ENCODE measurements at regions not wholly inside any gene's neighbourhood (a gene's known extent, or its start where the extent isn't known, plus 50 kb on each side); places are given as distances from the start of the nearest gene placed in this dataset.

DNA sequence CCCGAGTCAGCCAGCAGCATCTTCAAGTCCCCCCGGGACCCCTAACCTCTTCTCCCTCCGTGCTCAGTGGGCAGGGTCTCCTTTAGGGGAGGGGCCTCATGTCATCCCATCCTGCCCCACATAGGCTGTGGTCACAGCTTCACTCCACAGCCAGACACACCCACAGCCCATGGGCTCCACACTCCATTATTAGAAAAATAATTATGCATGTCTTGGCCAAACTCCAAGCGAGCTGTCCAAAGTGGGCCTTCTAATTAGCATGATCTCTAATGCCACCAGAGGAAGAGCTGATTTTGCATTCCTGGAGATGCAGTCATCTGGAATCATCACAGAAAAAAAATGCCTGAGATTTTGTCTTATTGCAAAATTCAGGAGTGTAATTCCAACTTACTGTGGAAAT is 418.2 kb downstream of the IRX2 start:
- H3K27me3 Mint-ChIP-seq (ENCODE audit: insufficient read depth, unreplicated experiment) = no peaks in the 10 kb centered on the region
- H3K36me3 Mint-ChIP-seq (ENCODE audit: insufficient read depth, unreplicated experiment) = no peaks in the 10 kb centered on the region
- BruUV-seq (replicated peaks) = no TSS peak
- ChIA-PET POLR2A (no interaction called here), CTCF (interaction anchor here (0.6 kb wide), 1 partner anchor 24 kb away, joined by 3 read pairs; no protein-coding TSS in a partner anchor)
- TF ChIP-seq, protein P1, sequence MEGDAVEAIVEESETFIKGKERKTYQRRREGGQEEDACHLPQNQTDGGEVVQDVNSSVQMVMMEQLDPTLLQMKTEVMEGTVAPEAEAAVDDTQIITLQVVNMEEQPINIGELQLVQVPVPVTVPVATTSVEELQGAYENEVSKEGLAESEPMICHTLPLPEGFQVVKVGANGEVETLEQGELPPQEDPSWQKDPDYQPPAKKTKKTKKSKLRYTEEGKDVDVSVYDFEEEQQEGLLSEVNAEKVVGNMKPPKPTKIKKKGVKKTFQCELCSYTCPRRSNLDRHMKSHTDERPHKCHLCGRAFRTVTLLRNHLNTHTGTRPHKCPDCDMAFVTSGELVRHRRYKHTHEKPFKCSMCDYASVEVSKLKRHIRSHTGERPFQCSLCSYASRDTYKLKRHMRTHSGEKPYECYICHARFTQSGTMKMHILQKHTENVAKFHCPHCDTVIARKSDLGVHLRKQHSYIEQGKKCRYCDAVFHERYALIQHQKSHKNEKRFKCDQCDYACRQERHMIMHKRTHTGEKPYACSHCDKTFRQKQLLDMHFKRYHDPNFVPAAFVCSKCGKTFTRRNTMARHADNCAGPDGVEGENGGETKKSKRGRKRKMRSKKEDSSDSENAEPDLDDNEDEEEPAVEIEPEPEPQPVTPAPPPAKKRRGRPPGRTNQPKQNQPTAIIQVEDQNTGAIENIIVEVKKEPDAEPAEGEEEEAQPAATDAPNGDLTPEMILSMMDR (IDR thresholded peaks at IDR 0.05; ENCODE audit: unreplicated experiment) = no peak
- peaks cover 7% of the 10 kb centered on the region for H3K9me3 Mint-ChIP-seq (ENCODE audit: unreplicated experiment)
- H3K4me1 Mint-ChIP-seq (ENCODE audit: insufficient read depth, unreplicated experiment) = no peaks in the 10 kb centered on the region
- intact Hi-C loops (cut with micrococcal nuclease) = no loop called here
- DNase-seq (ENCODE audit: unreplicated experiment) = no peak
- no peak overlapping the region for H3K27ac Mint-ChIP-seq (ENCODE audit: low read depth, unreplicated experiment)
- H3K4me3 Mint-ChIP-seq (ENCODE audit: unreplicated experiment) = no peak overlapping the region

DNA sequence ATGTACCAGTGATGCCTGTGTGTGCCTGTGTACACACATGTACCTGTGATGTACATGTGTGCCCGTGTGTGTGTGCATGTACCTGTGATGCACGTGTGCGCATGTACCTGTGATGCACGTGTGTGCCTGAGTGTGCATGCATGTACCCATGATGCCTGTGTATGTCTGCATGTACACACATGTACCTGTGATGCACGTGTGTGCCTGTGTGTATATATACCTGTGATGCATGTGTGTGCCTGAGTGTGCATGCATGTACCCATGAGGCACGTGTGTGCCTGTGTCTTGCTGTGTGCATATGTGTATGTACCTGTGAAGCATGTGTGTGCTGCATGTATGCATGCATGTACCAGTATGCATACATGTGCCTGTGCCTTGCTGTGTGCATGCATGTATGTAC is 419.0 kb downstream of the IRX2 start:
- Mint-ChIP-seq H3K36me3 (ENCODE audit: insufficient read depth, unreplicated experiment) (no peaks in the 10 kb centered on the region), H3K27me3 (ENCODE audit: insufficient read depth, unreplicated experiment) (no peaks in the 10 kb centered on the region), H3K27ac (ENCODE audit: low read depth, unreplicated experiment) (no peak overlapping the region), H3K4me1 (ENCODE audit: insufficient read depth, unreplicated experiment) (no peaks in the 10 kb centered on the region), H3K4me3 (ENCODE audit: unreplicated experiment) (no peak overlapping the region), H3K9me3 (ENCODE audit: unreplicated experiment) (peaks cover 7% of the 10 kb centered on the region)
- DNase-seq (ENCODE audit: unreplicated experiment) = no peak
- intact Hi-C loops (cut with micrococcal nuclease) = no loop called here
- CTCF ChIA-PET = no interaction called here
- POLR2A ChIA-PET = no interaction called here
- TF ChIP-seq, protein P1 (IDR thresholded peaks at IDR 0.05; ENCODE audit: unreplicated experiment) = no peak
- BruUV-seq (replicated peaks) = no TSS peak

DNA sequence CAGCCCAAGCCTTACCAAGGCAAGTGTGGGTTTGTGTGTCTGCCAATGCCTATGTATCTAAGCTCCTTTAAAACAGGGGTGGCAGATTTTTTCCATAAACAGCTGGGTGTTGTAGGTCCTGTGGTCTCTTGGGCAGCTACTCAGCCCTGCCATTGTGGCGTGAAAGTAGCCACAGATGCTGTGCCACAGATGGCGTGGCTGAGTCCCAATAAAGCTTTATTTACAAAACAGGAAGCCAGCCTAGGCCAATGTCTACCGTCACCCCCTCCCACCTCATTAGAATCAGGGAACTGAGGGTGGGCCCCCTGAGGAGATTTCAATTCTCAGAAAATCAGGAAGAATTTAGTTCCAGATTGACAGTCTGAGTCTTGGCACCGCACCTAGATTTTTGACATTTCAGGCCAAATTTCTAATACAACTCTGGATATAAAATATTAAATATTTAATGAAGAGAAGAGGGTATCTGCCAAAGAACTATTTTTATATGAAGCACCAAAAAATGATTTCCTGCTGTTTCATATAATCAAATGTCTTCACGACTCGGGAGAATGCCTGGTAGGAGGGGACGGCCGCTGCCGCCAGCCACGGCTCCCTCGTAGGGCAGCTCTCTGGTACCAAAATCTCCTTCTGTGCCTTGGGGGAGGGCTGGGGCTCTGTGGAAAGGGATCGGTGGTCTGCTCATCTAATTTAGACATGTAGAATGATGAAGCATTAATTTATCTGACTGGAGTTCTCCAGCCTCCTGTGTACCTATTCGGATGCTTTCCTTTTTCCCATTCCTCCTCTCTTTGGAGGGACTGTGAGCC is 420.9 kb downstream of the IRX2 start:
- intact Hi-C loops (cut with micrococcal nuclease) = no loop called here
- H3K4me3 Mint-ChIP-seq (ENCODE audit: unreplicated experiment) = no peak overlapping the region
- no peak overlapping the region for H3K27ac Mint-ChIP-seq (ENCODE audit: low read depth, unreplicated experiment)
- TF ChIP-seq, protein P1 (IDR thresholded peaks at IDR 0.05; ENCODE audit: unreplicated experiment) = no peak
- DNase-seq (ENCODE audit: unreplicated experiment) = no peak
- ChIA-PET POLR2A (no interaction called here), CTCF (no interaction called here)
- H3K9me3 Mint-ChIP-seq (ENCODE audit: unreplicated experiment) = peaks cover 7% of the 10 kb centered on the region
- no peaks in the 10 kb centered on the region for H3K36me3 Mint-ChIP-seq (ENCODE audit: insufficient read depth, unreplicated experiment)
- no peaks in the 10 kb centered on the region for H3K27me3 Mint-ChIP-seq (ENCODE audit: insufficient read depth, unreplicated experiment)
- no peaks in the 10 kb centered on the region for H3K4me1 Mint-ChIP-seq (ENCODE audit: insufficient read depth, unreplicated experiment)
- no TSS peak for BruUV-seq (replicated peaks)

DNA sequence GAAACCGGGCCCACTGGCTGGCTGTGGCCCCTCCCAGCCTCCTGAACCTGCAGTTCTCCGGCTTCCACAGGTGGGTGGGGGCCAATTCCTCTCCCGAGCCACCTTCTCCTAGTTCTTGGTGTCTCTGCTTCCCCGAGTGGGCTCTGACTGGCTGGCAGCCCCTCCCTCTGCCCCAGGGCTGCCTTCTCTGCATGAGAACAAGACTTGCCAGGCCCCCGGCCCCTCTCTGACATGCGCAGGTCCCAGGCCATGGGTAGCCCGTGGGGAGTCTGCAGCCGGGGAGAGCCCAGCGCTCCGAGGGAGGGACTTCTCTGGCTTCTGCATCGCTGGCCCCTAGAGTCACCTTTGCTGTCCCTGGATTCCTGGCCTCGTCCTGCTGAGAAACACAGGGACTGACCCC is 421.7 kb downstream of the IRX2 start:
- no TSS peak for BruUV-seq (replicated peaks)

More for the DNA sequence above, 421.7 kb downstream of the IRX2 start:
- TF ChIP-seq, protein P1 (IDR thresholded peaks at IDR 0.05; ENCODE audit: unreplicated experiment) = no peak
- Mint-ChIP-seq H3K36me3 (ENCODE audit: insufficient read depth, unreplicated experiment) (no peaks in the 10 kb centered on the region), H3K9me3 (ENCODE audit: unreplicated experiment) (peaks cover 7% of the 10 kb centered on the region), H3K4me1 (ENCODE audit: insufficient read depth, unreplicated experiment) (no peaks in the 10 kb centered on the region), H3K27ac (ENCODE audit: low read depth, unreplicated experiment) (no peak overlapping the region), H3K4me3 (ENCODE audit: unreplicated experiment) (no peak overlapping the region), H3K27me3 (ENCODE audit: insufficient read depth, unreplicated experiment) (no peaks in the 10 kb centered on the region)
- intact Hi-C loops (cut with micrococcal nuclease) = no loop called here
- ChIA-PET CTCF (no interaction called here), POLR2A (no interaction called here)
- DNase-seq (ENCODE audit: unreplicated experiment) = no peak

Measured in MCF 10A (cell line).